ENCODE measurements at regions not wholly inside any gene's neighbourhood (a gene's known extent, or its start where the extent isn't known, plus 50 kb on each side); places are given as distances from the start of the nearest gene placed in this dataset.

DNA sequence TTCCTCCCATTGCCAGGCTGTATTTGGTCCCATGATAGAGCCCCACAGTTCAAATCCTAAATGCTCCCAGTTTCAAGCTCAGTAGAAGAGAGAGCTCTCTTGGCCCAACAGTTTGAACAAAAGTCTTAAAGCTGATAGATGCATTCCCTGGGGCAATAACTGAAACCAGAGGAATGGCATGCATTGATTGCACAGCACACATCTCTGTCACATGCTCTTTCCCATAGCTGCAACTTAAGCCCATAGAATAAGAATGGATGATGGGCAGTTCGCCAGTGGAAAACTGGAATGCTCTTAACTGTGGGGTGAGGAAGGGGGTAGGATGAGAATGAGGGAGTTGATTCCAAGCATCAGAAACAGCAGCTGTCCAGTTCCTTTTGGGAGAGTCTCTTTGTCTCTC, 1942.4 kb upstream of the WWC1 start:
- POLR2A ChIA-PET, result no interaction called here
- no peaks in the 10 kb centered on the region for H3K4me1 ChIP-seq (ENCODE audit: control insufficient read depth, extremely low read depth, insufficient read depth, low read length)
- dilution Hi-C loops (cut with MboI; ENCODE audit: extremely low pct_ligation_motif_present, low sequenced_read_pairs), result no loop called here
- H3K9me3 ChIP-seq (replicated peaks; ENCODE audit: control insufficient read depth, insufficient read depth, low read length), result no peaks in the 10 kb centered on the region
- no peak overlapping the region for H3K9ac ChIP-seq (replicated peaks; ENCODE audit: extremely low read depth, insufficient read depth, low read length)
- no peak overlapping the region for H3K4me2 ChIP-seq (ENCODE audit: insufficient read depth, low read length)
- CTCF ChIA-PET, result no interaction called here
- FAIRE-seq (no peak), DNase-seq (ENCODE audit: low read depth, low spot score) (no peak)
- no peaks in the 10 kb centered on the region for H3K9me1 ChIP-seq (replicated peaks; ENCODE audit: control insufficient read depth, extremely low read depth, insufficient read depth, low read length)
- no TSS peak for BruUV-seq (replicated peaks)
- no peaks in the 10 kb centered on the region for H3K36me3 ChIP-seq (ENCODE audit: control insufficient read depth in 2 of 2, extremely low read depth in 1 of 2, insufficient read depth in 2 of 2, low read length in 2 of 2)
- no peak overlapping the region for H3K4me3 ChIP-seq (replicated peaks in 1 of 3; ENCODE audit: insufficient read depth in 1 of 3, low read depth in 1 of 3, low read length in 3 of 3)
- intact Hi-C loops (cut with micrococcal nuclease), result no loop called here
- no peak overlapping the region for H3K27ac ChIP-seq (ENCODE audit: insufficient read depth, low read depth, low read length)
- H2AFZ ChIP-seq (ENCODE audit: low read depth, low read length), result no peak overlapping the region
- H4K20me1 ChIP-seq (replicated peaks; ENCODE audit: control insufficient read depth, extremely low read depth, insufficient read depth, low read length), result no peaks in the 10 kb centered on the region
- H3K79me2 ChIP-seq (ENCODE audit: control insufficient read depth, insufficient read depth, low read length), result no peaks in the 10 kb centered on the region
- no peak for TF ChIP-seq GATA2 (IDR thresholded peaks at IDR 0.05; ENCODE audit: insufficient read depth, insufficient read length, low read depth, low read length)
- TF ChIP-seq, protein P1, sequence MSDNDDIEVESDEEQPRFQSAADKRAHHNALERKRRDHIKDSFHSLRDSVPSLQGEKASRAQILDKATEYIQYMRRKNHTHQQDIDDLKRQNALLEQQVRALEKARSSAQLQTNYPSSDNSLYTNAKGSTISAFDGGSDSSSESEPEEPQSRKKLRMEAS (IDR thresholded peaks at IDR 0.05; ENCODE audit: insufficient read depth, insufficient read length), result no peak
- no peak for TF ChIP-seq FOS (IDR thresholded peaks at IDR 0.05; ENCODE audit: borderline replicate concordance, insufficient read depth, low read length)
- TF ChIP-seq, protein P2, sequence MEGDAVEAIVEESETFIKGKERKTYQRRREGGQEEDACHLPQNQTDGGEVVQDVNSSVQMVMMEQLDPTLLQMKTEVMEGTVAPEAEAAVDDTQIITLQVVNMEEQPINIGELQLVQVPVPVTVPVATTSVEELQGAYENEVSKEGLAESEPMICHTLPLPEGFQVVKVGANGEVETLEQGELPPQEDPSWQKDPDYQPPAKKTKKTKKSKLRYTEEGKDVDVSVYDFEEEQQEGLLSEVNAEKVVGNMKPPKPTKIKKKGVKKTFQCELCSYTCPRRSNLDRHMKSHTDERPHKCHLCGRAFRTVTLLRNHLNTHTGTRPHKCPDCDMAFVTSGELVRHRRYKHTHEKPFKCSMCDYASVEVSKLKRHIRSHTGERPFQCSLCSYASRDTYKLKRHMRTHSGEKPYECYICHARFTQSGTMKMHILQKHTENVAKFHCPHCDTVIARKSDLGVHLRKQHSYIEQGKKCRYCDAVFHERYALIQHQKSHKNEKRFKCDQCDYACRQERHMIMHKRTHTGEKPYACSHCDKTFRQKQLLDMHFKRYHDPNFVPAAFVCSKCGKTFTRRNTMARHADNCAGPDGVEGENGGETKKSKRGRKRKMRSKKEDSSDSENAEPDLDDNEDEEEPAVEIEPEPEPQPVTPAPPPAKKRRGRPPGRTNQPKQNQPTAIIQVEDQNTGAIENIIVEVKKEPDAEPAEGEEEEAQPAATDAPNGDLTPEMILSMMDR (IDR thresholded peaks at IDR 0.05; ENCODE audit: extremely low read depth in 1 of 2, insufficient read depth in 1 of 2, low read depth in 1 of 2, low read length in 2 of 2), result no peak
- no peak for TF ChIP-seq MYC (IDR thresholded peaks at IDR 0.05; ENCODE audit: low read depth, low read length)
- TF ChIP-seq EZH2 (IDR thresholded peaks at IDR 0.05; ENCODE audit: borderline replicate concordance, low read depth, low read length, severe bottlenecking), result no peak
- TF ChIP-seq POLR2AphosphoS5 (IDR thresholded peaks at IDR 0.05; ENCODE audit: insufficient read depth, low read depth, low read length), result no peak
- no peak for TF ChIP-seq POLR2A (IDR thresholded peaks at IDR 0.05; ENCODE audit: low read depth, low read length)
- TF ChIP-seq JUN (IDR thresholded peaks at IDR 0.05; ENCODE audit: borderline replicate concordance, insufficient read depth, insufficient read length, low read depth), result no peak
- no peaks in the 10 kb centered on the region for H3K27me3 ChIP-seq (ENCODE audit: control insufficient read depth in 2 of 2, insufficient read depth in 2 of 2, low read length in 2 of 2)

All from endothelial cell of umbilical vein (primary cell).